ENCODE measurements at regions not wholly inside any gene's neighbourhood (a gene's known extent, or its start where the extent isn't known, plus 50 kb on each side); places are given as distances from the start of the nearest gene placed in this dataset.

DNA sequence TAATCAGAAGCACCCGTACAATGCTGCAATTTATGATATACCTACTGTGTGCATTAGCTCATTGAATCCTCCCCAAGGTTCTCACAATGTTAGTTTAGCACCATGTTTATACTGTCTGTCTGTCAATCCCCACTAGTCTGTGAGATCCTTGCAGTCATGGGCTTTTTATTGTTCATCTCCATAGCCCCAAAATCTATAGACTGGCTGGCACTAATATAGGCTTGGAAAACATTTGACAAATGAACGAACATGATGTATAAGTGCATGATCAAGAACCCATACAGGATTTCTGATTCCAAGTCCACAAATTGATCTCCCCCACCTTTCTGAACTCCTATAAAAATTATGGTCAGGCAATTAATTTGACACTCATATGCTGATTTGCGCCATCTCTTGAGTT is 290.0 kb downstream of the OMA1 start:
- DNase-seq (ENCODE audit: low spot score) (no peak), ATAC-seq (ENCODE audit: low read depth) (no peak)
- no peaks in the 10 kb centered on the region for H3K36me3 ChIP-seq (ENCODE audit: low read depth)
- H3K4me1 ChIP-seq (ENCODE audit: insufficient read depth, poor library complexity, severe bottlenecking) = no peaks in the 10 kb centered on the region
- no peak for TF ChIP-seq CTCF (IDR thresholded peaks at IDR 0.05; ENCODE audit: poor library complexity, severe bottlenecking)
- H3K4me3 ChIP-seq (ENCODE audit: severe bottlenecking) = no peak overlapping the region
- no peaks in the 10 kb centered on the region for H3K9me3 ChIP-seq (ENCODE audit: severe bottlenecking)
- no peak overlapping the region for H3K27ac ChIP-seq (ENCODE audit: poor library complexity, severe bottlenecking)
- H3K27me3 ChIP-seq (ENCODE audit: insufficient read depth, poor library complexity, severe bottlenecking) = no peaks in the 10 kb centered on the region

DNA sequence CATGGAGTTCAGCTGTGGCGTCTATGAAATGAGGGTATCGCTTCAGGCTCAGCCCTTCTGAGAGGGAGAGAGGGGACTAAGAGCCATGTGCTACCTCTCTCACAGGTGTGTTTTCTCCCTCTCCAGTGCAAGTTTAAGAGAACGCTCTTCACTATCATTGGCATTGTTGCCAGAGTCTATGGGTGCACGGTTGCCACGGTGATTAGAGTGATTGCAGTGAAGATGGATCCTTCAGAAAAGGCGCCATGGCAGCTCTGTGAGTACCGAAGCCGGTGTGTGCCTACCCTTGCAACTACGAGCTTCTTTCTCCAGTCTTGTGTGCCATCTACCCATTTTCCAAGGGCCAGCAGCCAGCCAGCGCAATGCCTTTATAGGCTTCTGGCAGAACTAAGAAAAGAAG is 290.5 kb downstream of the OMA1 start:
- no peak for DNase-seq (ENCODE audit: low spot score)
- TF ChIP-seq CTCF (IDR thresholded peaks at IDR 0.05; ENCODE audit: poor library complexity, severe bottlenecking) = no peak

DNA sequence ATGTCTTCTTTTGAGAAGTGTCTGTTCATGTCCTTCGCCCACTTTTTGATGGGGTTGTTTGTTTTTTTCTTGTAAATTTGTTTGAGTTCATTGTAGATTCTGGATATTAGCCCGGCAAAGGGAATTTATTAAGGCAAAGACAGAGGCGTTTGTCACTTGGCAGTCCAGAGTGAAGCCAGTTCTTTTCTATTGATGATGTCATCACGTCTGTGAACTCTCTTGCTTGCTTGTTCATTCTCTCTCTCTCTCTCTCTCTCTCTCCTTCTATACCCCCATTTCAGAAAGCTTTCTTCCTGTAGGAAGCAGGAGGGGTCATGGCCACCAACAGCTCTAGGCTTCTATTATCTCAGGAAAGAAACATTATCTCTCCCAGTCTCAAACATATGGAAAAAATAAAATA is 291.3 kb downstream of the OMA1 start:
- H3K4me1 ChIP-seq (ENCODE audit: insufficient read depth, poor library complexity, severe bottlenecking) = no peaks in the 10 kb centered on the region
- no peak overlapping the region for H3K27ac ChIP-seq (ENCODE audit: poor library complexity, severe bottlenecking)
- DNase-seq (ENCODE audit: low spot score) = no peak
- H3K36me3 ChIP-seq (ENCODE audit: low read depth) = no peaks in the 10 kb centered on the region
- TF ChIP-seq CTCF (IDR thresholded peaks at IDR 0.05; ENCODE audit: poor library complexity, severe bottlenecking) = no peak
- H3K4me3 ChIP-seq (ENCODE audit: severe bottlenecking) = no peak overlapping the region
- H3K9me3 ChIP-seq (ENCODE audit: severe bottlenecking) = no peaks in the 10 kb centered on the region
- peaks cover 12% of the 10 kb centered on the region for H3K27me3 ChIP-seq (ENCODE audit: insufficient read depth, poor library complexity, severe bottlenecking)
- ATAC-seq (ENCODE audit: low read depth) = no peak

More for the DNA sequence above, 290.5 kb downstream of the OMA1 start:
- Histone ChIP-seq H3K4me3 (ENCODE audit: severe bottlenecking) (no peak overlapping the region), H3K36me3 (ENCODE audit: low read depth) (no peaks in the 10 kb centered on the region), H3K27ac (ENCODE audit: poor library complexity, severe bottlenecking) (no peak overlapping the region), H3K27me3 (ENCODE audit: insufficient read depth, poor library complexity, severe bottlenecking) (peaks cover 4% of the 10 kb centered on the region), H3K4me1 (ENCODE audit: insufficient read depth, poor library complexity, severe bottlenecking) (no peaks in the 10 kb centered on the region), H3K9me3 (ENCODE audit: severe bottlenecking) (no peaks in the 10 kb centered on the region)
- no peak for ATAC-seq (ENCODE audit: low read depth)

DNA sequence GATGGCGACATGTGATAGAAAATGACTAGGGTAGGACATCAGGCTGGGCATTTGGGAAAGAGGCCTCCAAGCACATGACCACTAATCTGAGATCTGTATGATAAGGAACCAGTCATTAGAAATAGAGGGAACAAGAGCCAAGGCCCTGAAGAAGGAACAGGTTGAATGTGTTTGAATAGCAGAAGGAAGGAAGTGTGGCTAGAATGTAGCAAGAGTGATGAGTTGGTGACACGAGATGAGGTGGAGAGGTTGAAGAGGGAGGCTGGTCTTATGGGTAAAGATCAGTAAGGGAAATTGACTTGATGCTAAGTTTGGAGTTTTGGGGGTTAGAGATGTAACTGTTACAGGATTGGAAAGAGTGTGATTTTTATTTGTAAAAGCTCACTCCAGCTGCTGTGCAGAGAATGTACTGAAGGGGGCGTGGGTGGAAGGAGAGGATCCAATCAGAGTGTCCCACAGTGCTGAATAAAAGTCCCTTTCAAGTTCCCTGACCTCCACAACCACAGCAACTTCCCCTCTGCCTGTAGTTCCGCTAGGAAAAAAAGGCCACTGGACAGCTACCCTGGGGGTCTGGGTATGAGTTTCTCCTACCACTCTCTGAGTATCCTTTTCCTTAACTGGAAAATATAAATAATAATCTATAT is 295.0 kb downstream of the OMA1 start:
- Histone ChIP-seq H3K9me3 (ENCODE audit: severe bottlenecking) (no peaks in the 10 kb centered on the region), H3K27me3 (ENCODE audit: insufficient read depth, poor library complexity, severe bottlenecking) (peaks cover 36% of the 10 kb centered on the region), H3K36me3 (ENCODE audit: low read depth) (no peaks in the 10 kb centered on the region), H3K4me3 (ENCODE audit: severe bottlenecking) (no peak overlapping the region), H3K27ac (ENCODE audit: poor library complexity, severe bottlenecking) (no peak overlapping the region), H3K4me1 (ENCODE audit: insufficient read depth, poor library complexity, severe bottlenecking) (no peaks in the 10 kb centered on the region)
- TF ChIP-seq CTCF (IDR thresholded peaks at IDR 0.05; ENCODE audit: poor library complexity, severe bottlenecking) = no peak
- DNase-seq (ENCODE audit: low spot score) (no peak), ATAC-seq (ENCODE audit: low read depth) (no peak)

- no peak overlapping the region for H3K4me3 ChIP-seq (ENCODE audit: severe bottlenecking)
- no peaks in the 10 kb centered on the region for H3K36me3 ChIP-seq (ENCODE audit: low read depth)
- DNase-seq (ENCODE audit: low spot score) (no peak), ATAC-seq (ENCODE audit: low read depth) (no peak)
- H3K9me3 ChIP-seq (ENCODE audit: severe bottlenecking) = no peaks in the 10 kb centered on the region
- no peak overlapping the region for H3K27ac ChIP-seq (ENCODE audit: poor library complexity, severe bottlenecking)
- no peak for TF ChIP-seq CTCF (IDR thresholded peaks at IDR 0.05; ENCODE audit: poor library complexity, severe bottlenecking)
- peaks cover 36% of the 10 kb centered on the region for H3K27me3 ChIP-seq (ENCODE audit: insufficient read depth, poor library complexity, severe bottlenecking)
- no peaks in the 10 kb centered on the region for H3K4me1 ChIP-seq (ENCODE audit: insufficient read depth, poor library complexity, severe bottlenecking)
Measured at GRCh38 chr1:58250587-58250948, 296.0 kb downstream of the OMA1 start.
